Hepatocyte (in vitro differentiated cells): ENCODE measurements at regions not wholly inside any gene's neighbourhood (a gene's known extent, or its start where the extent isn't known, plus 50 kb on each side); places are given as distances from the start of the nearest gene placed in this dataset.
"Not testable (repeated sequence)": the region's sequence is repeated elsewhere in the genome, so short reads cannot be mapped to it uniquely, and the experiment has no call there.

Experiments used
- DNase-seq: peaks from one replicate; pipeline ENCODE4 v3.0.0-alpha.2; 2016; ENCODE audit warnings: low spot score
- H2AFZ ChIP-seq: fragments of 200-600 bp; sonication (generic); 2 replicates; pipeline ENCODE4 v1.6.0; 2016; ENCODE audit warnings: antibody characterized with exemption, mild to moderate bottlenecking
- H3K27ac ChIP-seq: fragments of 200-600 bp; sonication (generic); 2 replicates; pipeline ENCODE4 v1.5.1; 2016; ENCODE audit warnings: mild to moderate bottlenecking
- H3K27me3 ChIP-seq: fragments of 200-600 bp; sonication (generic); 2 replicates; pipeline ENCODE4 v1.6.1; 2016
- H3K36me3 ChIP-seq: fragments of 200-600 bp; sonication (generic); replicated peaks from 2 replicates; pipeline ENCODE4 v1.5.1; 2016; ENCODE audit warnings: low read depth; ENCODE audit not compliant: insufficient read depth
- H3K4me1 ChIP-seq: fragments of 200-600 bp; sonication (generic); 2 replicates; pipeline ENCODE4 v1.5.1; 2016; ENCODE audit warnings: mild to moderate bottlenecking, moderate library complexity; ENCODE audit not compliant: insufficient read depth
- H3K4me2 ChIP-seq: fragments of 200-600 bp; sonication (generic); 2 replicates; pipeline ENCODE4 v1.6.0; 2016
- H3K4me3 ChIP-seq: fragments of 200-600 bp; sonication (generic); 2 replicates; pipeline ENCODE4 v1.5.1; 2016; ENCODE audit warnings: mild to moderate bottlenecking
- H3K79me2 ChIP-seq: fragments of 200-600 bp; sonication (generic); 2 replicates; pipeline ENCODE4 v1.6.0; 2017; ENCODE audit warnings: mild to moderate bottlenecking
- H3K9me2 ChIP-seq: fragments of 200-600 bp; sonication (generic); replicated peaks from 2 replicates; pipeline ENCODE4 v1.6.0; 2017; ENCODE audit warnings: mild to moderate bottlenecking; ENCODE audit not compliant: insufficient read depth
- H3K9me3 ChIP-seq: fragments of 200-600 bp; sonication (generic); 2 replicates; pipeline ENCODE4 v1.5.1; 2016; ENCODE audit warnings: low read depth, mild to moderate bottlenecking
- H4K20me1 ChIP-seq: fragments of 200-600 bp; sonication (generic); 2 replicates; pipeline ENCODE4 v1.6.0; 2016; ENCODE audit warnings: mild to moderate bottlenecking; ENCODE audit not compliant: insufficient read depth, poor library complexity, severe bottlenecking
- CTCF ChIP-seq: fragments of 200-600 bp; sonication (generic); IDR thresholded peaks from 2 replicates; pipeline ENCODE4 v1.5.1; 2016; ENCODE audit warnings: antibody characterized with exemption, mild to moderate bottlenecking; ENCODE audit not compliant: poor library complexity
- EZH2 ChIP-seq: fragments of 200-600 bp; sonication (generic); IDR thresholded peaks from 2 replicates; pipeline ENCODE4 v1.6.1; 2016; ENCODE audit warnings: antibody characterized with exemption, mild to moderate bottlenecking, borderline replicate concordance
- EZH2phosphoT487 ChIP-seq: fragments of 200-600 bp; sonication (generic); IDR thresholded peaks from one replicate; pipeline ENCODE4 v1.6.1; 2018; ENCODE audit warnings: antibody characterized with exemption, mild to moderate bottlenecking, low read depth, moderate library complexity; ENCODE audit not compliant: unreplicated experiment, severe bottlenecking
- WGBS: methylation state at CpG from one replicate; pipeline ENCODE4 v1.1.6; 2016; ENCODE audit warnings: low lambda C conversion rate; ENCODE audit errors: missing lambda C conversion rate; 5-methylcytosine and 5-hydroxymethylcytosine counted together

GRCh38 chr7:16086743-16087142 is 334.6 kb downstream of the CRPPA start:
- no peak overlapping the region for H3K27ac ChIP-seq
- no peak for TF ChIP-seq CTCF
- no peak for TF ChIP-seq EZH2phosphoT487
- TF ChIP-seq EZH2: no peak
- no peaks in the 10 kb centered on the region for H3K9me3 ChIP-seq
- H2AFZ ChIP-seq: no peak overlapping the region
- H3K79me2 ChIP-seq: no peaks in the 10 kb centered on the region
- H3K4me1 ChIP-seq: peaks cover 3% of the 10 kb centered on the region
- no peak overlapping the region for H3K4me2 ChIP-seq
- H3K4me3 ChIP-seq: no peak overlapping the region
- H3K27me3 ChIP-seq: no peaks in the 10 kb centered on the region
- H3K9me2 ChIP-seq: no peaks in the 10 kb centered on the region
- 95% methylated on average over 1 of the region's 1 CpG for WGBS
- DNase-seq: no peak
- H4K20me1 ChIP-seq: no peaks in the 10 kb centered on the region
- H3K36me3 ChIP-seq: no peaks in the 10 kb centered on the region

GRCh38 chr7:16085780-16086179 is 335.6 kb downstream of the CRPPA start:
- H4K20me1 ChIP-seq, H3K27ac ChIP-seq, H3K36me3 ChIP-seq, H3K9me2 ChIP-seq, H3K9me3 ChIP-seq, H3K79me2 ChIP-seq, H3K4me3 ChIP-seq, H3K27me3 ChIP-seq, DNase-seq, H2AFZ ChIP-seq, H3K4me1 ChIP-seq, H3K4me2 ChIP-seq: not testable (repeated sequence)
- 81% methylated on average over 6 of the region's 6 CpGs for WGBS

DNA sequence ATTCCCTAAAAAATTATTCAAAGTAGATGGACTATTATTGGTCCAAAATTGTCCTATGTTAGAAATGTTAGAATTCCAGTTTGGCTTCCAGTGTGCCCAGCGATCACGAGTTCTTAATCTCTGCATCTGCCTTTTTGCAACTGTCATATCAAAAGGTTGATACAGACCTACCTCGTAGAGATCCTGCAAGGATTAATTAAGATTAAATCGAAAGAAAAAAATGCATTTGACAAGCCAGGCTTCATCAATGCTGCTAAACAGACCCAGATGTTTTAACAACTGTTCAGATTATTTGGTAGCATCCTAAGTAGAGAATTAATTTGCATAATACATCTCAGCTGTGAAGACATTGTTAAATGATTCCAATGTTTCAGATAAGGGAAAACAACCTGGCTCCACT is 336.5 kb downstream of the CRPPA start:
- no peak for DNase-seq
- H2AFZ ChIP-seq: no peak overlapping the region
- H3K4me3 ChIP-seq: no peak overlapping the region
- TF ChIP-seq EZH2phosphoT487 (no peak), EZH2 (no peak), CTCF (no peak)
- no peaks in the 10 kb centered on the region for H3K9me3 ChIP-seq
- H3K79me2 ChIP-seq: no peaks in the 10 kb centered on the region
- H3K4me2 ChIP-seq: no peak overlapping the region
- peak overlapping the region; percentile 13 for H3K27ac ChIP-seq
- no peaks in the 10 kb centered on the region for H3K9me2 ChIP-seq
- H3K4me1 ChIP-seq: no peaks in the 10 kb centered on the region
- H3K36me3 ChIP-seq: no peaks in the 10 kb centered on the region
- no peaks in the 10 kb centered on the region for H4K20me1 ChIP-seq
- no peaks in the 10 kb centered on the region for H3K27me3 ChIP-seq
- WGBS: 78% methylated on average over 4 of the region's 4 CpGs

DNA sequence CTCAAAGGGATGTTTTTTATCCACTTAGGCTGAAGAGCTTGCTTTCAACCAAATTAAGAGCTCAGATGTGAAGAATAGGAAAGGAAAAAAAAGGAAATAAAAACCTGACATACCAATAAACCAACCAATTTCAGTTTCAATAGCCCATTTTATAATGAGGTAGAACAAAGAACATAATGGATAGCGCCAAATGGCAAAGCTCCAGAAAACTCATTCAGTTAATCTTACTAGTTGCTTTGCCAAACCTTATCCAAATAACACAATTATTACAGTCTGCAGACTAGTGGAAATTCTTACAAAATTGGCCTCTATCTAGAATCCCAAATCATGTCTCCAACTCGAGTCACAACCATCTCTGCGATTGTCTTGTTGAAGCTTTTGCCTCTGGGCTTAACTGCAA is 337.0 kb downstream of the CRPPA start:
- Histone ChIP-seq H3K36me3 (no peaks in the 10 kb centered on the region), H3K4me2 (no peak overlapping the region), H3K27ac (peak overlapping the region; percentile 14), H3K4me1 (no peaks in the 10 kb centered on the region), H3K27me3 (no peaks in the 10 kb centered on the region), H3K4me3 (no peak overlapping the region), H3K9me2 (no peaks in the 10 kb centered on the region), H3K79me2 (no peaks in the 10 kb centered on the region), H4K20me1 (no peaks in the 10 kb centered on the region), H2AFZ (no peak overlapping the region), H3K9me3 (no peaks in the 10 kb centered on the region)
- TF ChIP-seq EZH2: no peak
- no peak for TF ChIP-seq EZH2phosphoT487
- TF ChIP-seq CTCF: no peak
- no peak for DNase-seq
- WGBS: 69% methylated on average over 3 of the region's 3 CpGs
